HG03521 (cell line): ENCODE measurements at regions not wholly inside any gene's neighbourhood (a gene's known extent, or its start where the extent isn't known, plus 50 kb on each side); places are given as distances from the start of the nearest gene placed in this dataset.
A peak's percentile ranks its signal among the peaks of the same experiment; 100 is the strongest.
"Not testable (repeated sequence)": the region's sequence is repeated elsewhere in the genome, so short reads cannot be mapped to it uniquely, and the experiment has no call there.

Source experiments
- ATAC-seq: cut with Tn5 transposase; IDR thresholded peaks from one replicate; pipeline ENCODE4 v1.9.1; 2021; ENCODE audit warnings: mild to moderate bottlenecking, moderate library complexity; ENCODE audit not compliant: unreplicated experiment

DNA sequence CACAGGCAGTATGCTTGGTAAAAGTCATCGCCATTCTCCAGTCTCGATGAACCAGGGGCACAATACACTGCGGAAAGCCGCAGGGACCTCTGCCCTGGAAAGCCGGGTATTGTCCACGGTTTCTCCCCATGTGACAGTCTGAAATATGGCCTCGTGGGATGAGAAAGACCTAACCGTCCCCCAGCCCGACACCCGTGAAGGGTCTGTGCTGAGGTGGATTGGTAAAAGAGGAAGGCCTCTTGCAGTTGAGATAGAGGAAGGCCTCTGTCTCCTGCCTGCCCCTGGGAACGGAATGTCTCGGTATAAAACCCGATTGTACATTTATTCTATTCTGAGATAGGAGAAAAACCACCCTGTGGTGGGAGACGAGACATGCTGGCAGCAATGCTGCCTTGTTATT, 149.1 kb downstream of the TMEM121 start:
- not testable (repeated sequence) for ATAC-seq

DNA sequence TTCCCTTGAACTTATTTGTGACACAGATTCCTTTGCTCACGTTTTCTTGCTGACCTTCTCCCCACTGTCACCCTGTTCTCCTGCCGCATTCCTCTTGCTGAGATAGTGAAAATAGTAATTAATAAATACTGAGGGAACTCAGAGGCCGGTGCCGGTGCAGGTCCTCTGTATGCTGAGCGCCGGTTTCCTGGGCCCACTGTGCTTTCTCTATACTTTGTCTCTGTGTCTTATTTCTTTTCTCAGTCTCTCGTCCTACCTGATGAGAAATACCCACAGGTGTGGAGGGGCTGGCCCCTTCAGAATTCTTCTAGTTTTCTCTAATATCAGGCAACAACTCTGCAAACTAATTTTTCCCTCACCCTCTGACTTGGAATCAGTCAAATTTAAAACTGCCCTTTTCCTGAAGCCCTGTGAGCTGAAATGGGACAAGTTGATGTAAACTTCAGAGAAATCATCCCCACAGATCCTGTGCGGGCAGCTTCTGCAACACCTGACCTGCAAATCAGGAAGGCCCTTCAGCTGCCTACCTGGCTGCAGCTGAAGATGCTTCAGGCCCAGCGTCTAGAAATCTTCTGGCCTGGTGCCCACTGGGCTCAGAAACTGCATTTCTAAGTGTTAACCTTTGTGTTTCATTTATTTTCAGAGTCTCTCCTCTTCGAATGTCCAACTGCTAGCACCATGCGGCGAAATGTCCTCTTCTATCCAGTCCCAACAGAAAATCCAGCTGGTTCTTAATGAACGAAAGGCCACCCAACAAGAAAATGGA, 149.7 kb downstream of the TMEM121 start:
- not testable (repeated sequence) for ATAC-seq

DNA sequence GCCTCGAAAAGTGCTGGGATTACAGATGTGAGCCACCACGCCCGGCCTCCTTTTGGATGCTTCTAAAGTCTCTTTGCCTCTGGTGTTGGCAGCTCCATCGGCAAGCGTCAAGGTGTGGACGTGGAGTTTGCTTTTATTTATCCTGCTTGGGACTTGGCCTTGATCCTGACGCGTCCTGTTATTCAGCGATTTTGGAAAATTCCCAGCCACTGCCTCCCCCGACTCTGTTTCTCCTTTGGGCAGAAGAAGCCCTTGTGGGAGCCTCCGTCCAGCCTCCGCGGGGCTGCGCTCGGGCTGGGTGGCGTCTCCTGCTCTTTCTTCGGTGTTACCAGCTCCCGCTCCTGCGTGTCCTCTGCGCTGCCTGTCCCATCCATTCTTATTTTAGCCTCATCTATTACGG, 151.7 kb downstream of the TMEM121 start:
- not testable (repeated sequence) for ATAC-seq

DNA sequence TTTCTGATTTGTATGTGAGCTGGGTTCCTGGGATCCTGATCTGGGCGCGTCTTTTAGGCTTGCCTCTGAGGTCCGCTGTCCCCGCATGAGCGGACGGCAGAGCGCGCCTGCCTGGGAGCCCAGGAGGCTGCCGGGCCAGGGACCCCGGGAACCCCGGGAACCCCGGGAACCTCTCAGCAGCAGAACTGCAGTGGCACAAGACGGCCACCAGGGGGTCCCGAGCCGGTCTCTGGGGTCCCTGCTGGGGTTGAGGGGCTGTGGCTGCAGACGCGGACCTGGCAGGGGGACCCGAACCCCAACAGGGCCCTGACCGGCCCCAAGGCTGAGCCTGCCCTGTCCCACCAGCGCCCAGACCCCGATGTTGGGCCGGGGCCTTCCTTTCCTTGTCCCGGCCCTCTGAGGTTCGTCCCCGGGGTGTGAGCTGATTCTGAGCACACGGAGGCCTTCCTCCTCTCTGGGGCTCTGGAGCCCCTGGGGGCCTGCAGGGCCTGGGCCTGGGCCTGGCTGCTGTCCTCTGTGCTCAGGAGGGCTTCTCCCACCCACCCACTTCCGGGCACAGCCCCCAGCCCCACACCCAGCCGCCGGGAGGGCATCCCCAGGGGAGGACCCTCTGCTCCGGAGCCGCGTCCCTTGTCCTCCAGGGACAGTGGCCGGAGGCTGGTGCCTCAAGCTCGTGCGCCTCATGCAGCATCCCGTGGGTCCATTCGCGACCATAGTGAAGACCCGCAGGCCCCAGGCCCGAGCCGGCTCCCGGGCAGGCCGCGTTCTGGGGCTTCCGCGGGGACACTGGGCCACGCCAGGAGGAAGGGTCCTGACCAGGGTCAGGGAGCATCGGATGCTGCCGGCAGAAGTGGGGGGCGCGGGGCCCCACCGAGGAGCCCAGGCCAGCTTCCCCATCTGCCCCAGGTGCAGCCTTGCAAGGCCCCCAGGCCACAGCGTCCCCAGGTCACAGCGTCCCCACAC, 152.9 kb downstream of the TMEM121 start:
- ATAC-seq, result not testable (repeated sequence)

DNA sequence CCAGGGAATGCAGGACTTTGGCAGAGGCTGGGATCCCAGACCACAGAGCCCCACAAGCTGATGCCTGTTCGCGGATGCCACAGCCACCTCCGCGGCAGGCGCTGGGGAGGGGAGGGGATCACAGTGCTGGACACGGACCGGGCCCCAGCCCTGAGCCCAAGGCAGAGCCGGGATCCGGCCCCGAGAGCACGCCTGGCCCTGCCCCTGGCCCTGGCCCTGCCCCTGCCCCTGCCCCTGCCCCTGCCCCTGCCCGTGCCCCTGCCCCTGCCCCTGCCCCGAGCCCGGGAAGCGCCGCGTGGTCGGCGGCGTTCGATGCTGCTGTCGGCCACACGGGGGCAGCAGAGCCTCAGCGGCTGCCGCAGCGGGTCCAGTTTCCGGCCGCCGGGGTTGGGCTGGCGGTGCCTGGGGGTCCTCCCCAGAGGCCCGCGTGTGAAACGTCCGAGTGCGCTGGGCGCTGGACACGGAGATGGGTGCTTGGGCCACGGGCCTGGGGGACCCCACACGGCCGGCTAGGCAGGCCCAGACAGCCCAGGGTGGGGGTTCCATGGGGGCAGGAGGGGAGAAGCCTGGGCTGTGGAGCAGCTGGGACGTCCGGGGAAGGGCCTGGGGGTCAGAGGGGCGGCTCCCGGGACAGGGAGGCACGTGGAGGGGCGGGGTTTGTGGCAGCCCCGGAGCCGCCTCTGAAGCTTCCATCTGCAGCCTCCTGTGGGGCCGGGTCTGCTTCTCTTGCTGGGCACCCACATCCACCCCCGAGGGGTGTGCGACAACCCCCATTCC, 153.8 kb downstream of the TMEM121 start:
- ATAC-seq, result peak; percentile 59

- peak; percentile 33 for ATAC-seq
Observed at GRCh38 chr14:105680736-105681098, 154.3 kb downstream of the TMEM121 start.

- not testable (repeated sequence) for ATAC-seq
Observed at GRCh38 chr14:105681606-105682185, 155.3 kb downstream of the TMEM121 start.

DNA sequence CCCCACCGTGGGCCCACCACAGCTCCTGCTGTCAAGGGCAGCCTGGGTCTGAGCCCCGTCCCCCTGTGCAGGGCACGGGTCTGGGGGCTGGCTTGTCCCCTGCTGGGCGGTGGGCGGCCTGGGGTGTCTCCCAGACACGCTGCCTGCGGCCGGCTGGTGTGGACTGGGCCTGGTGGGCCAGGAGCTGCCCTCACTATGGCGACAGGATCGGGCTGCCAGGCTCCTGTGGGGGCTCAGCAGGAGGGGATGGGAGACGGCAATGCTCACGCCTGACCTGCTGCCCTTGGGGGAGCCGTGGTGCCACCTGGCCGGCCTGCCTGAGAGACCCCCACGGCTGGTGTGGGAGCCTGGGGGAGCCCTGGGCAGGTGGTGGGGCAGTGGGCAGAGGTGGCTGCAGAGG, 156.1 kb downstream of the TMEM121 start:
- ATAC-seq, result not testable (repeated sequence)

DNA sequence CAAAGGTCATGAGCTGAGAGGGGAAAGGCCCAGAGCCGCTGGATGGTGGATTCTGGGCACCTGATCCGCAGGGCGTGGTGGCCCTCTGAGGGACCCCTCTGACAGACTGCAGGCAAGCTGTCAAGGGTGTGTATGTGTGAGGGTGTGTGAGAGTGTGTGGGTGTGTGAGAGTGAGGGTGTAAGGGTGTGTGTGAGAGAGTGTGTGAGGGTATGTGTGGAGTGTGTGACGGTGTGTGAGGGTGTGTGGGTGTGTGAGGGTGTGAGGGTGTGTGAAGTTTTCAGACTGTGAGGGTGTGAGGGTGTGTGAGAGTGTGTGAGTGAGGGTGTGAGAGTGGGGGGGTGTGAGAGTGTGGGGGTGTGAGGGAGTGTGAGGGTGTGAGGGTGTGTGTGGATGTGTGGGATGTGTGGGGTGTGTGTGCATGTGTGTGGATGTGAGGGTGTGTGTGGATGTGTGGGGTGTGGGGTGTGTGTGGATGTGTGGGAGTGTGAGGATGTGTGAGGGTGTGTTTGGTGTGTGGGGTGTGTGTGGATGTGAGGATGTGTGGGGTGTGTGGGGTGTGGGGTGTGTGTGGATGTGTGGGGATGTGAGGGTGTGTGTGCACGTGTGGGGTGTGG, 156.7 kb downstream of the TMEM121 start:
- ATAC-seq, result no peak

- not testable (repeated sequence) for ATAC-seq
Observed at GRCh38 chr14:105684056-105684455, 157.7 kb downstream of the TMEM121 start.

DNA sequence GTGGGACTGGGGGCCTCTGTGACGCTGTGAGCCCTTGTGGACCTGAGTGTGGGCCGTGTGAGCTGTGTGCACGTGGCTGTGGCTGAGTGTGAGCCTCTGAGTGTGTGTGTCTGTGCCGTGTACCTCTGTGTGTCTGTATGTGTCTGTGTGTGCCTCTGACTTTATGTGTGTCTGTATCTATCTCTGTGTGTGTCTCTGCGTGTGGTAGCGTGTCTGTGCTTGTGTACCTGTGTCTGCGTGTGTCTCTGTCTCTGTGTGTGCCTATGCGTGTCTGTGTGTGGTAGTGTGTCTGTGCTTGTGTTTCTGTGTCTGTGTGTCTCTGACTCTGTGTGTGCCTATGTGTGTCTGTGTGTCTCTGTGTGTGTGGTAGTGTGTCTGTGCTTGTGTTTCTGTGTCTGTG, 158.2 kb downstream of the TMEM121 start:
- not testable (repeated sequence) for ATAC-seq

- ATAC-seq, result no peak
Observed at GRCh38 chr14:105685003-105685402, 158.6 kb downstream of the TMEM121 start.

- not testable (repeated sequence) for ATAC-seq
Observed at GRCh38 chr14:105685605-105686004, 159.2 kb downstream of the TMEM121 start.

- ATAC-seq, result not testable (repeated sequence)
Observed at GRCh38 chr14:105686050-105686449, 159.7 kb downstream of the TMEM121 start.

DNA sequence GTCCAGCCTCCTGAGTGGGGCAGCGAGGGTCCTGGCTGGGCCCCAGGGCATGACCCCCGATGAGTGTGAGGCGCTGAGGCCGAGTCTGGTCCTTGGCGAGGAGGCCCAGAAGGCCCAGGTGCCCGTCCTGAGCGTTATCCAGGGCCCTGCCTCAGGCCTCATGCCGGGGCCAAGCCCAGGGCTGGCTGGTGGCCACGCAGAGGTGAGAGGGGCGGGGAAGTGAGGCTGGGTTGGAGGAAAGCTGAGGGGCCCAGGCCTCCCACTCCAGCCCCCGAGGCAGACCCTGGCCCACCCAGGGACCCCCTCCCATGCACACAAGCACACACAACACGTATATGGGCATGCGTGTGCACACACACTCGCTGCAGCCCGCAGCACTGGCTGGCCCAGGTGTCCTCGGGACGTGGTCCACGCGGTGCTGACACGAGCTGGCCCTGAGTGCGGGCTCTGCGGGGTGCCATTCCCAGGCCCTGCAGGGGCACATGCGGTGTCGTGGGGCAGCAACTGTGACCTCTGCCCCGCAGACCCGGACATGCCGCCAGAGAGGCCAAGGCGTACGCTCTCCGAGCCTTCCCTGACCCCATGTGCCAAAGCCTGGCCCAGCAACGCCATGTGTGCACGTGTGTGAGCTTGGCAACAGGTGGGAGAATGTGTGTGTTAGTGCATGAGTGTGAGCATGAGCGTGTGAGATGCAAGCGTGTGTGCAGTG, 160.2 kb downstream of the TMEM121 start:
- not testable (repeated sequence) for ATAC-seq

DNA sequence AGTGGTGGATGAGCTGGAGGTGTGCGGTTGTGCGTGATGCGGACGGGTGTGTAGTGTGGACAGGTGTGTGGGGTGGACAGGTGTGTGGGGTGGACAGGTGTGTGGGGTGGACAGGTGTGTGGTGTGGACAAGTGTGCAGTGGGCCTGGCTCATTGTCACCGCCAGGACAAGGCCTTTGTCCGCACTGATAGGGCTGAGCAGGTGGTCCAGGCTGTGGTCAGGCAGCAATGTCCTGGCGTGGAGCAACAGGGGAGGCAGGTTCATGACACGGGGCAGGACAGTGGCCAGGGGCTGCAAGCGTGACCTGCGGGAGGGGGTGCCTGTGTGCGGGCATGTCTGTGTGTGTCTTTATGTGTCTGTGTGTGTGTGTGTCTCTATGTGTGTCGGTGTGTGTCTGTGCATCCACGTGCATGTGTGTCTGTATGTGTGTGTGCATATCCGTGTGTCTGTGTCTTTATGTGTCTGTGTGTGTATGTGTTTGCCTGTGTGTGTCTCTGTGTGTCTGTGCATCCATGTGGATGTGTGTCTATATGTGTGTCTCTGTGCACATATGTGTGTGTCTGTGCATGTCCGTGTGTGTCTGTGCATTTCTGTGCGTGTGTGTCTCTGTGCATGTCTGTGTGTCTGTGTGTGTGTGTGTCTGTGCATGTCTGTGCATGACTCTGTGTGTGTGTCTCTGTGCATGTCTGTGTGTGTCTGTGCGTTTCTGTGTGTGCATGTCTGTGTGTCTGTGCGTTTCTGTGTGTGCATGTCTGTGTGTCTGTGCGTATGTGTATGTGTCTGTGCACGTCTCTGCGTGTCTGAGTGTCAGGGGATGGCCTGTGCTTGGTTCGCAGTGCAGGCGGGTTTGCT, 161.0 kb downstream of the TMEM121 start:
- not testable (repeated sequence) for ATAC-seq

- ATAC-seq, result peak; percentile 30
Observed at GRCh38 chr14:105688023-105688351, 161.6 kb downstream of the TMEM121 start.

DNA sequence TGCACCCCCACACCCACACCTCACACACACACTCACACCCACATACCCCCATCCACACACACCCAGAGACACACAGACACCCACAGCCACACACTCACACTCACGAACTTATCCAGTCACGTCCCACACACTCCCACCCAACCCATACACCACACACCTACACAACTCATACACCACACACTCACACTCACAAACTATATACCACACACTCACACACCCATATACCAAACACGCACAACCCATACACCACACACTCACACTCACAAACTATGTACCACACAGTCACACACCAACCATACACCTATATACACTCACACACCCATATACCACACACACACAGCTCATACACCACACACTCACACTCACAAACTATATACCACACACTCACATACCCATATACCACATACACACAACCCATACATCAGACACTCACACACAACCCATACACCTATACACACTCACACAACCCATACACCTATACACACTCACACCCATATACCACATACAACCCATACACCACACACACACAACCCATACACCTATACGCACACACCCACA, 162.4 kb downstream of the TMEM121 start:
- not testable (repeated sequence) for ATAC-seq
